ENCODE measurements at regions not wholly inside any gene's neighbourhood (a gene's known extent, or its start where the extent isn't known, plus 50 kb on each side); places are given as distances from the start of the nearest gene placed in this dataset.

DNA sequence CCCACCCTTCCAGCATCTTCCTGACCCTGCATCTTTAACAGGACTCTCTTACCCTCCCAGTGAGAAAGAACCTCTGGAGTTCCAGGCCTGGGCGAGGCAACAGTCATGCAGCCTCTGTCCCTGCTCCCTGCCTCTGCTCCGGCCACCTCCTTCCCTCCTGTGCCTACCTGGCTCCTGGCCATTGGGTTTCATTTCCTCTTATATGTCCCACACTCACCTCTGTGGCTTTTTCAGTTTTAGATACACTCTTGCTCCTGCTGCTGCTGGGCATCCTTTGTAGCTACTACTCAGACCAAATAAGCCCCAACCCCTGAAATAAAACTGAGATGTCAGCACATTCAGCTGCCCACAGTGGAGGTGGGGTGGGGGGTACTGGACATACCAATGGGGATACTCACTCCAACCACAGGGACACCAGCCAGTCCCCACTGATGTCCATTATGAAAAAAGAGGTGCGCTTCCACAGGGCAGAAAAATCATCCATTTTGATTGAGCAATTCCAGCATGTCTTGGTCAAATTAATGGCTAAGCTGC is 99.1 kb upstream of the NRXN3 start:
- no peak for FAIRE-seq
- DNase-seq (ENCODE audit: low spot score in 2 of 2) = no peak

DNA sequence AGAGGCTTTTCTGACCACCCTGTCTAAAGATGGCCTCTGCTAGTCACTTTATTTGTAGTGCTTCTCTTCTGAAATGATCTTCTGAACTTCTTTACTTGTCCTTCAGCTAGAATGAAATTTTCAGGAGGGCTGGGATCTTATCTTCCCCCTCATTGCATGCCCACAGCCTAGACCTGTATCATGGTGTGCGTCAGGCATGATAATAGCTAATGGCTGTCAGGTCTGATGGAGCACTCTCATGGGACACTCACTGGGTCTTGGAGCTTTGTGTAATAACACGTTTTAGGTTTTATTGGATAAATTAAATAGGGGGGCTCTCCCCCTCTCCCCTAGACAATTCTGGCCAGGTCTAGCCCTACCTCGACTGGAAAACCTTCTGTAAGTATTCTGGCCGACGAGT is 97.1 kb upstream of the NRXN3 start:
- DNase-seq (ENCODE audit: low spot score in 2 of 2) (no peak), FAIRE-seq (no peak)

GRCh38 chr14:78074561-78074960 is 95.6 kb upstream of the NRXN3 start:
- no peak for FAIRE-seq

DNA sequence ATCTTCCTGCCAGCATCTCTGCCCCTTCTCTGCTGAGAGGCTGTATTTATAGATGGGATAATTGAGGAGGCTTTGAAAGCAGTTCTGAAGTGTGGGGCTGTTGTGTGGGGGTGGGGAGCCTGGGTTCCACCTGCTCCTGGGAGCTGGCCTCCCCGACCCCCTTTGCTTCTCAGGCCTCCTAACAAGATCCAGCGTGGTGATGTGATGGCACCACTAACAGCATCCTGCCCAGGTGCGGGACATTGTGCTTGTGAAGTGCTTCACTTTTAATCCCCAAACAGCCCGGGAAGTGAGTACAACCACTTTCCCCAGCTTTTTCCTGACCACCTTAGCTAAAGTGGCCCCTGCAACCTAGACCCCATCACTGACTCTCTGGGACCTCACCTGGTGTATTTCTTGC is 95.1 kb upstream of the NRXN3 start:
- no peak for FAIRE-seq
- DNase-seq (ENCODE audit: low spot score in 2 of 2) = no peak

More at GRCh38 chr14:78074561-78074960, 95.6 kb upstream of the NRXN3 start:
- no peak for DNase-seq (ENCODE audit: low spot score in 2 of 2)

GRCh38 chr14:78075555-78076277 is 94.5 kb upstream of the NRXN3 start:
- no peak for DNase-seq (ENCODE audit: low spot score in 2 of 2)
- FAIRE-seq = no peak

GRCh38 chr14:78081245-78081644 is 88.9 kb upstream of the NRXN3 start:
- no peak for DNase-seq (ENCODE audit: low spot score in 2 of 2)
- FAIRE-seq = no peak

- DNase-seq (ENCODE audit: low spot score in 2 of 2) (no peak), FAIRE-seq (no peak)
Measured at GRCh38 chr14:78083837-78084236, 86.3 kb upstream of the NRXN3 start.

DNA sequence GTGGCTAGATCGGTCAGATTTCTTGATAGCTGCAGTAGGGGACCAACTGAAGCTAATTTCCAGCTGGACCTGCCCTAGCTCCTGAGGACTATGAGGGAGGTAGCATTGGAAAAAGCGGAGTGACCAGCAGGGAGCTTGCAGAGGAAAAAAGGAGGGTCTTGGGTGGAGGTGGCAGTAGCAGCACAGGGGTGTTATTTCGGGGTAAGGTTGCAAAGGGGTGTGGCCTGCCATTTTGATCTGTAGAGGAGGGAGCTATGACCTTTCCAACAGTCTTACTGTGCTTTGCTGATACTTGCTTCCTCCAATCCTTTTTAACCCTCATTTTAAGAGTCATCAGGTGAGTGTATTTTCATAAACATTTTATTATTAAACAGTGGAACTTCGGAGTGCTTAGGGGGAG is 83.8 kb upstream of the NRXN3 start:
- DNase-seq (ENCODE audit: low spot score in 2 of 2) = no peak
- FAIRE-seq = no peak

- DNase-seq (ENCODE audit: low spot score in 2 of 2) (no peak), FAIRE-seq (no peak)
Measured at GRCh38 chr14:78088916-78089315, 81.3 kb upstream of the NRXN3 start.

DNA sequence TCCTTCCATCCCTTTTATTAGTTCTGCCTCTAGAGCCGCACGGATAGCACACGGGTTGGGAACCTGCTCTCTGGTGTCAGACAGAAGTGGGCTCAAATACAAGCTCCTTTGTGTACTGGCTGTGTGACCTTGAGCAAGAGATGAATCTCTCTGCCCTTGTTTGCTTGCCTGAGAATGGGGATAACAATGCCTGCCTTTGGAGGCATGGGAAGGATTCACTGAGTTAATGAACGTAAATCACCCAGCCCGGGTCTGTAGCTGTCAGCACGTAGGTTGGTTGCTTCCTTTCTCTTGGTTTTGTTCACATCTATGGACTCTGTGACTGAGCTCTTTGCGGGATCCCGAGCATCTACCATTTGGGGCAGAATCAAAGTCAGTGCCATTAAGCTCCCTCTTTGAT is 79.3 kb upstream of the NRXN3 start:
- DNase-seq (ENCODE audit: low spot score in 2 of 2) (no peak), FAIRE-seq (no peak)

DNA sequence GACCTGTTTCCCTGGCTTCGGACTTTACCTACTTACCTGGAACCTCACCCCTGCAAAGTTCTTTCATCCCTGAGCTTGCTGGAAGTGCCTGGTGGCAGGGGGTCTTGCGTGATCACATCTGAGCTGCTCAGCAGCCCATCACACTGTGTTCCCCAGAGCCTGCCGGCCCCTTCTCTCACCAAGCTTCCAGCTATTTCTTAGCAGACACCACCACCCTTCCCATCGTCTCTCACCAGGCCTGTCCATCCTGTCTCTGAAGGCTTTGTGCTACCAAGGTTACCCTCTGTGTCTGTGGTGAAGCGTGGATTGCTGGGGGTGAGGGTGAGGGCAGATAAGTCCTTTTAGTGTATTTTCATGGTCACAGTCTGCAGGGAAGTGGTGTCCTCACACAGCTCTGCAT is 78.8 kb upstream of the NRXN3 start:
- DNase-seq (ENCODE audit: low spot score in 2 of 2) (no peak), FAIRE-seq (no peak)

DNA sequence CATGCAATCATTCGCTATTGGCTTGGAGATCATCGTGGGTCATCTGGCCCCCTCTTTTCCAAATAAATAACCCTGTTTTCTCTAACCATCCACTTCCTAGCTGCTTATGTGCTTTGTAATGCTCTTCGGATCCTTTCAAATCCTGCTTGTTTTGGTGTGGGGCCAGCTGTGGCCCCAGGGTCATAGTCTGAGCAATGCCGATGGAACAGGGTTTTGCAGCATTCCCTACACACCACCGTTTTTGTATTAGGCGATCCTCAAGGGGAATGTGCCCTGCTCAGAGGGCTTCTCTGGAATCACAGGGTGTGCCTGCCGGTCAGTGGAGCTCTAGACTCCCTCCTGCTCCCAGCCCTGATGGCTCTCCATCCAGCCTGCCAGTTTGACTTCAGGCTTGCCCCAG is 78.1 kb upstream of the NRXN3 start:
- DNase-seq (ENCODE audit: low spot score in 2 of 2) (no peak), FAIRE-seq (no peak)

DNA sequence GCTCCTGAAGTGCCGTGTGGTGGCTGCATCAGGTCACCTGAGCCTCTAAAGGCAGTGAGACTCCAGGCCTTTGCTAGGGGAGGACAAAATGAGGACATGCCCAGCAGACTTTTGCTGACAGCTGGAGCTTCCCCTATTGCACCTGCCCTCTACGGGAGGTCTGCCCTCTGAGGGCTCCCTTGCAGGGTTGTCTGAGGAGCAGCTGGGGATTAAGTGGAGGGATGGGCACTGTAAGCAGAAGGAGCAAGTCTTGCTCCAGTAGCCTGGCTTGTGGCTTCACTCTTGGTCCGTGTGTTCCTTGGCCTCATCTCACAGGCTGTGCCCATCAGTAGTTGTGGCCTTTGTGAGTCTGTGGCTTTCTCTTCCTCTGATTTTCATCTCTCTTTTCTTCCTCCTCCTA is 66.9 kb upstream of the NRXN3 start:
- no peak for FAIRE-seq
- no peak for DNase-seq (ENCODE audit: low spot score in 2 of 2)

DNA sequence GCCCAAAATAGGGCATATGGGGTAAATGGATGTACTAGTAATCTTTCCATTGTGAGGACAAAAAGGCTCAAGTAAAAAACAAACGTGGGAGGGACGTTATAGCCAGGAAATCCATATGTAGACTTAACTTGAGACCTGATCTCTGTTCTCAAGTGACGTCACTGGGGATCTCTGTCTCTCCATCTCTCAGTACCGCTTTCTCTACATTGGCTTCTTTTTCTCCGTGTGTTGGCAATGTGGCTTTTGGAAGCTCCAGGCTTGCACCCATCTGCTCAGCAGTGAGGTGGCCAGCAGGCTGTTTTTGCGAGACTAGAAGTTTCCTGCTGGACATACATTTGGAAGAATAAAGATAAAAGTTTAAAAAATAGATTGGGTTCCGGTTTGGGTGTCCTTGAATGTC is 66.0 kb upstream of the NRXN3 start:
- FAIRE-seq (no peak), DNase-seq (ENCODE audit: low spot score in 2 of 2) (no peak)

GRCh38 chr14:78104655-78105054 is 65.5 kb upstream of the NRXN3 start:
- DNase-seq (ENCODE audit: low spot score in 2 of 2) (no peak), FAIRE-seq (no peak)

GRCh38 chr14:78106381-78106780 is 63.8 kb upstream of the NRXN3 start:
- DNase-seq (ENCODE audit: low spot score in 2 of 2) (no peak), FAIRE-seq (no peak)

GRCh38 chr14:78107166-78107565 is 63.0 kb upstream of the NRXN3 start:
- no peak for DNase-seq (ENCODE audit: low spot score in 2 of 2)
- FAIRE-seq = no peak

DNA sequence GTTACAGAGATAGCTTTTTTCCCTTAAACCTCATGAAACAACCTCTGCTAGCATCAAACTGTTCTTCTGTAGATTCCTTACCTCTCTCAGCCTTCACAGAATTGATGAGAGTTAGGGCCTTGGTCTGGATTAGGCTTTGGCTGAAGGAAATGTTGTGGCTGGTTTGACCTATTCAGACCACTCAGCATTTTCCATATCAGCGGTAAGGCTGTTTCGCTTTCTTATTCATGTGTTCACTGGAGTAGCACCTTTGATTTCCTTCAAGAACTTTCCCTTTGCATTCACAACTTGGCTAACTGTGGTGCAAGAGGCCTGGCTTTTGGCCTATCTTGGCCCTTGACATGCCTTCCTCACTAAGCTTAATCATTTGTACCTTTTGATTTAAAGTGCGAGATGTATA is 50.7 kb upstream of the NRXN3 start:
- no peak for FAIRE-seq
- no peak for DNase-seq (ENCODE audit: low spot score in 2 of 2)

All from frontal cortex (tissue), 3 donors.